ENCODE measurements at regions not wholly inside any gene's neighbourhood (a gene's known extent, or its start where the extent isn't known, plus 50 kb on each side); places are given as distances from the start of the nearest gene placed in this dataset.

- Mint-ChIP-seq H3K4me3 (ENCODE audit: unreplicated experiment) (no peak overlapping the region), H3K27ac (ENCODE audit: unreplicated experiment) (no peak overlapping the region)
Observed at GRCh38 chr11:119523539-119524157, 100.7 kb upstream of the THY1 start.

GRCh38 chr11:119522609-119523008, 99.6 kb upstream of the THY1 start:
- TF ChIP-seq CTCF (IDR thresholded peaks at IDR 0.05): no peak
- peaks cover 1% of the 10 kb centered on the region for H3K36me3 Mint-ChIP-seq (ENCODE audit: low read depth)
- no peak overlapping the region for H3K27ac Mint-ChIP-seq (ENCODE audit: unreplicated experiment)
- H3K4me3 Mint-ChIP-seq (ENCODE audit: unreplicated experiment): no peak overlapping the region
- H3K27me3 Mint-ChIP-seq (ENCODE audit: low read depth): peaks cover 63% of the 10 kb centered on the region
- H3K9me3 Mint-ChIP-seq (ENCODE audit: low read depth): no peaks in the 10 kb centered on the region
- peak; percentile 52 for DNase-seq (ENCODE audit: low spot score)
- H3K4me1 Mint-ChIP-seq (ENCODE audit: low read depth): no peaks in the 10 kb centered on the region

More at GRCh38 chr11:119523539-119524157, 100.7 kb upstream of the THY1 start:
- no peaks in the 10 kb centered on the region for H3K4me1 Mint-ChIP-seq (ENCODE audit: low read depth)
- peaks cover 60% of the 10 kb centered on the region for H3K27me3 Mint-ChIP-seq (ENCODE audit: low read depth)
- no peak for TF ChIP-seq CTCF (IDR thresholded peaks at IDR 0.05)
- peak; percentile 83 for DNase-seq (ENCODE audit: low spot score)
- no peaks in the 10 kb centered on the region for H3K9me3 Mint-ChIP-seq (ENCODE audit: low read depth)
- H3K36me3 Mint-ChIP-seq (ENCODE audit: low read depth): peaks cover 1% of the 10 kb centered on the region

- no peak overlapping the region for H3K27ac Mint-ChIP-seq (ENCODE audit: unreplicated experiment)
- H3K27me3 Mint-ChIP-seq (ENCODE audit: low read depth): peaks cover 68% of the 10 kb centered on the region
- H3K9me3 Mint-ChIP-seq (ENCODE audit: low read depth): no peaks in the 10 kb centered on the region
- H3K4me1 Mint-ChIP-seq (ENCODE audit: low read depth): no peaks in the 10 kb centered on the region
- peaks cover 1% of the 10 kb centered on the region for H3K36me3 Mint-ChIP-seq (ENCODE audit: low read depth)
- TF ChIP-seq CTCF (IDR thresholded peaks at IDR 0.05): no peak
- peak; percentile 68 for DNase-seq (ENCODE audit: low spot score)
- H3K4me3 Mint-ChIP-seq (ENCODE audit: unreplicated experiment): no peak overlapping the region
Observed at GRCh38 chr11:119521551-119521950, 98.6 kb upstream of the THY1 start.

GRCh38 chr11:119520966-119521365, 98.0 kb upstream of the THY1 start:
- Mint-ChIP-seq H3K9me3 (ENCODE audit: low read depth) (no peaks in the 10 kb centered on the region), H3K36me3 (ENCODE audit: low read depth) (peaks cover 1% of the 10 kb centered on the region), H3K4me1 (ENCODE audit: low read depth) (no peaks in the 10 kb centered on the region), H3K4me3 (ENCODE audit: unreplicated experiment) (no peak overlapping the region), H3K27ac (ENCODE audit: unreplicated experiment) (no peak overlapping the region), H3K27me3 (ENCODE audit: low read depth) (peaks cover 70% of the 10 kb centered on the region)
- no peak for TF ChIP-seq CTCF (IDR thresholded peaks at IDR 0.05)
- DNase-seq (ENCODE audit: low spot score): peak; percentile 63

- peaks cover 70% of the 10 kb centered on the region for H3K27me3 Mint-ChIP-seq (ENCODE audit: low read depth)
- no peaks in the 10 kb centered on the region for H3K9me3 Mint-ChIP-seq (ENCODE audit: low read depth)
- H3K36me3 Mint-ChIP-seq (ENCODE audit: low read depth): peaks cover 1% of the 10 kb centered on the region
- DNase-seq (ENCODE audit: low spot score): peak; percentile 30
- H3K27ac Mint-ChIP-seq (ENCODE audit: unreplicated experiment): no peak overlapping the region
- no peak overlapping the region for H3K4me3 Mint-ChIP-seq (ENCODE audit: unreplicated experiment)
- no peak for TF ChIP-seq CTCF (IDR thresholded peaks at IDR 0.05)
- no peaks in the 10 kb centered on the region for H3K4me1 Mint-ChIP-seq (ENCODE audit: low read depth)
Observed at GRCh38 chr11:119520400-119520799, 97.4 kb upstream of the THY1 start.

Data from chondrocyte (in vitro differentiated cells).